ENCODE measurements at regions not wholly inside any gene's neighbourhood (a gene's known extent, or its start where the extent isn't known, plus 50 kb on each side); places are given as distances from the start of the nearest gene placed in this dataset.

DNA sequence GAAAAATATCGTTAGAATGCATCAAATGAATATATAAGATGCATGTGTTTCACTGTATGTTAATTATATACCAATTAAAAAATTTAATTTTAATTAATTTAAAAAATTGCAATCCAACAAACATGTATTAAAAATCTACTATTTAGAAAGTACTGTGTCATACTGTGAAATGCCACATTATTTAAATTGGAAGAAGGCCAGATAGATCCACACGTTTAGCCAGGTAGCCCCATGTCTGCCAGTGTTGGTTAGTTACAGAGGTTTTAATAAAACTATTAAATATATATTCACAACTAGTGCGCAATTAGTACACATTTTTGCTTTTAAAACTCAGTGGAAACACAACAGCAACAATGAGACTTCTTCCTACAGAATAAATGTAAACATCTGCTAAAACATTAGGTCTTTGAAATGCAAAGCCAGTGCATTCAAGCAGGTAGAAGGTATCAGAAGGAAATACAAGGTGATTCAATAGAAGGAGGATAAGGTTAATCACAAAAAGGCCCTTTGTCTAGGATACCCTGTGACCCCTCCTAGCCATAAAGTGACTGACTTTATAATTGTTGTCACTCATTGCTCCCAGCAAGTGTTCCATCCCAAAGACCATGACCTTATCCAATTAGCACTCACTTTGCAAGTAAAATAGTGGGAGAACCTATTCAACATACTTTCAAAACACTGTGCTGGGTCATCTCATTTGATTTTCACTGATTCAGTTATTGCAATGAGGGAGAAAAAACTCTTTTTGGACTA lies 211.5 kb downstream of the TTLL7 start:
- no peak overlapping the region for H3K27ac Mint-ChIP-seq (ENCODE audit: unreplicated experiment)
- H3K36me3 Mint-ChIP-seq (ENCODE audit: unreplicated experiment) = no peaks in the 10 kb centered on the region
- no peaks in the 10 kb centered on the region for H3K4me1 Mint-ChIP-seq (ENCODE audit: unreplicated experiment)
- no peak overlapping the region for H3K4me3 Mint-ChIP-seq (ENCODE audit: unreplicated experiment)
- TF ChIP-seq, protein P1, sequence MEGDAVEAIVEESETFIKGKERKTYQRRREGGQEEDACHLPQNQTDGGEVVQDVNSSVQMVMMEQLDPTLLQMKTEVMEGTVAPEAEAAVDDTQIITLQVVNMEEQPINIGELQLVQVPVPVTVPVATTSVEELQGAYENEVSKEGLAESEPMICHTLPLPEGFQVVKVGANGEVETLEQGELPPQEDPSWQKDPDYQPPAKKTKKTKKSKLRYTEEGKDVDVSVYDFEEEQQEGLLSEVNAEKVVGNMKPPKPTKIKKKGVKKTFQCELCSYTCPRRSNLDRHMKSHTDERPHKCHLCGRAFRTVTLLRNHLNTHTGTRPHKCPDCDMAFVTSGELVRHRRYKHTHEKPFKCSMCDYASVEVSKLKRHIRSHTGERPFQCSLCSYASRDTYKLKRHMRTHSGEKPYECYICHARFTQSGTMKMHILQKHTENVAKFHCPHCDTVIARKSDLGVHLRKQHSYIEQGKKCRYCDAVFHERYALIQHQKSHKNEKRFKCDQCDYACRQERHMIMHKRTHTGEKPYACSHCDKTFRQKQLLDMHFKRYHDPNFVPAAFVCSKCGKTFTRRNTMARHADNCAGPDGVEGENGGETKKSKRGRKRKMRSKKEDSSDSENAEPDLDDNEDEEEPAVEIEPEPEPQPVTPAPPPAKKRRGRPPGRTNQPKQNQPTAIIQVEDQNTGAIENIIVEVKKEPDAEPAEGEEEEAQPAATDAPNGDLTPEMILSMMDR (IDR thresholded peaks at IDR 0.05) = no peak
- H3K9me3 Mint-ChIP-seq (ENCODE audit: unreplicated experiment) = peaks cover 6% of the 10 kb centered on the region
- no peak for DNase-seq (ENCODE audit: extremely low spot score, unreplicated experiment)
- no peaks in the 10 kb centered on the region for H3K27me3 Mint-ChIP-seq (ENCODE audit: unreplicated experiment)

GRCh38 chr1:83781667-83782066 lies 217.3 kb downstream of the TTLL7 start:
- Mint-ChIP-seq H3K9me3 (ENCODE audit: unreplicated experiment) (peaks cover 6% of the 10 kb centered on the region), H3K36me3 (ENCODE audit: unreplicated experiment) (no peaks in the 10 kb centered on the region), H3K4me3 (ENCODE audit: unreplicated experiment) (no peak overlapping the region), H3K27me3 (ENCODE audit: unreplicated experiment) (peaks cover 26% of the 10 kb centered on the region), H3K4me1 (ENCODE audit: unreplicated experiment) (no peaks in the 10 kb centered on the region), H3K27ac (ENCODE audit: unreplicated experiment) (no peak overlapping the region)
- DNase-seq (ENCODE audit: extremely low spot score, unreplicated experiment) = no peak
- TF ChIP-seq, protein P1 (IDR thresholded peaks at IDR 0.05) = no peak

- TF ChIP-seq, protein P1 (IDR thresholded peaks at IDR 0.05) = no peak
- DNase-seq (ENCODE audit: extremely low spot score, unreplicated experiment) = no peak
- Mint-ChIP-seq H3K9me3 (ENCODE audit: unreplicated experiment) (peaks cover 6% of the 10 kb centered on the region), H3K27ac (ENCODE audit: unreplicated experiment) (no peak overlapping the region), H3K27me3 (ENCODE audit: unreplicated experiment) (peaks cover 34% of the 10 kb centered on the region), H3K4me1 (ENCODE audit: unreplicated experiment) (no peaks in the 10 kb centered on the region), H3K36me3 (ENCODE audit: unreplicated experiment) (no peaks in the 10 kb centered on the region), H3K4me3 (ENCODE audit: unreplicated experiment) (no peak overlapping the region)
These were observed 219.4 kb downstream of the TTLL7 start for GRCh38 chr1:83779565-83779964.

DNA sequence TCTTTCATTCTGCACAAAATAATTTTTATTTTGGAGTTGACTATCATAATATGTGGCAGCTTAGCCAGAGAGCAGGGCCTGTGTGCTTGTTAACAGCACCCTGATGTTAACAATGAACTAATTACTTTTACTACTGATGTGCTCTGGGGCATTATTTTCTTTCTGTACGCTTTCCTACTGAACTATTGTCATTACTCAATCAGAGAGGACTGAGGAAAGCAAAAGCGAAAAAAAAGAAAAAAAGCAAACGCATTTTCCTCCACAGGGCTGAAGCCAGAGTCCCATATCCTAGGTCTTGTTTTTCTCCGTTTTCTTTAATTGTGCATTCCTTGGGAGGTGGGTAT lies 221.2 kb downstream of the TTLL7 start:
- Mint-ChIP-seq H3K9me3 (ENCODE audit: unreplicated experiment) (no peaks in the 10 kb centered on the region), H3K4me1 (ENCODE audit: unreplicated experiment) (no peaks in the 10 kb centered on the region), H3K27ac (ENCODE audit: unreplicated experiment) (no peak overlapping the region), H3K27me3 (ENCODE audit: unreplicated experiment) (peaks cover 36% of the 10 kb centered on the region), H3K4me3 (ENCODE audit: unreplicated experiment) (no peak overlapping the region), H3K36me3 (ENCODE audit: unreplicated experiment) (no peaks in the 10 kb centered on the region)
- no peak for DNase-seq (ENCODE audit: extremely low spot score, unreplicated experiment)
- TF ChIP-seq, protein P1 (IDR thresholded peaks at IDR 0.05) = no peak

DNA sequence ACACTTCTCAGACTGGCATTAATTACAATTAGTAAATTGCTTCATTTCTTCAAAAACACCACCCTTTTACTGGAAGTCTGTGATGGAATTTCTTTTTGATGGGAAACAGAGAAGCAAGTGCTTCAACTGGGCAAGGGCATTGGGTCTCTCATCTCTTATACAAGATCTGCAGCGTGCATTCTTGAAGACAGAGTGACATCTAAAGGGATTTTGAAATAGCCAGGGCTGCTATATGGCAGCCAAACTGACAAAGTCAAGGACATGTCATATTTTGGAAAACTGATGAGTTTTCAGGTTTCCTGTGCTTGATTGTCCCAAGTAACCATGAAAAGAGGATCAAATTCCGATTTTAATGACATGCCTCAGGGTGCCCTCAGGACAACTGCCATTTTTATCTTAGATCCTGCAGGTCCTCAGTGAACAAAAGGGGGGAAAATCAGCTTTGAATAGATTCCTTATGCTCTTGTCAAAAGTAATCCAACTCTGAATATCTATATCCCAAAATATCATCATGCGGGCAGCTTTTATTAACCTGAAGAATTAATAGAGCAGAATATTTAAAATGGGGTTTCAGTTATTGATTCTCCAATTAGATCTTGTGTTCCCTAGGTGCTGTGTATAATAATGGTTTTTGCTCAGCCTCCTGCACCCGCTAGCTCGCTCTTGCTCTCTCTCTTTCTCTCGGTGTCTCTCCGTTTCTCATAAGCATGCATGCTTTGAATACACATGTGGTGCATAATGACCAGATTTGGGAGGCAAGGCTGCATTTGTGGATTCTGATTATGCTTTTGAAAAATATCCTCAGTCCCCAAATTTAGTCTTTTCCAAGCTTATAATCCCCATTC lies 221.8 kb downstream of the TTLL7 start:
- DNase-seq (ENCODE audit: extremely low spot score, unreplicated experiment) = no peak
- Mint-ChIP-seq H3K36me3 (ENCODE audit: unreplicated experiment) (no peaks in the 10 kb centered on the region), H3K27ac (ENCODE audit: unreplicated experiment) (no peak overlapping the region), H3K9me3 (ENCODE audit: unreplicated experiment) (no peaks in the 10 kb centered on the region), H3K27me3 (ENCODE audit: unreplicated experiment) (peaks cover 38% of the 10 kb centered on the region), H3K4me1 (ENCODE audit: unreplicated experiment) (no peaks in the 10 kb centered on the region), H3K4me3 (ENCODE audit: unreplicated experiment) (no peak overlapping the region)
- TF ChIP-seq, protein P1 (IDR thresholded peaks at IDR 0.05) = peak; percentile 21

Data from osteocyte (in vitro differentiated cells).